ENCODE measurements at regions not wholly inside any gene's neighbourhood (a gene's known extent, or its start where the extent isn't known, plus 50 kb on each side); places are given as distances from the start of the nearest gene placed in this dataset.
"Not testable (repeated sequence)": the region's sequence is repeated elsewhere in the genome, so short reads cannot be mapped to it uniquely, and the experiment has no call there.

- no peaks in the 10 kb centered on the region for H3K9me3 ChIP-seq (ENCODE audit: insufficient read depth, low read length)
- H3K27ac ChIP-seq (ENCODE audit: low read depth, low read length) = no peak overlapping the region
- H4K20me1 ChIP-seq (ENCODE audit: low read depth, low read length) = no peaks in the 10 kb centered on the region
- H3K9me2 ChIP-seq (replicated peaks; ENCODE audit: insufficient read depth, low read length) = no peaks in the 10 kb centered on the region
- H3K79me2 ChIP-seq (ENCODE audit: insufficient read depth, low read length) = no peaks in the 10 kb centered on the region
- H3K4me3 ChIP-seq (ENCODE audit: insufficient read depth, low read length, poor library complexity, severe bottlenecking) = no peak overlapping the region
- no peak overlapping the region for H3K4me2 ChIP-seq (ENCODE audit: low read depth, low read length, poor library complexity, severe bottlenecking)
- no peaks in the 10 kb centered on the region for H3F3A ChIP-seq (ENCODE audit: insufficient read depth)
- TF ChIP-seq, protein P1, sequence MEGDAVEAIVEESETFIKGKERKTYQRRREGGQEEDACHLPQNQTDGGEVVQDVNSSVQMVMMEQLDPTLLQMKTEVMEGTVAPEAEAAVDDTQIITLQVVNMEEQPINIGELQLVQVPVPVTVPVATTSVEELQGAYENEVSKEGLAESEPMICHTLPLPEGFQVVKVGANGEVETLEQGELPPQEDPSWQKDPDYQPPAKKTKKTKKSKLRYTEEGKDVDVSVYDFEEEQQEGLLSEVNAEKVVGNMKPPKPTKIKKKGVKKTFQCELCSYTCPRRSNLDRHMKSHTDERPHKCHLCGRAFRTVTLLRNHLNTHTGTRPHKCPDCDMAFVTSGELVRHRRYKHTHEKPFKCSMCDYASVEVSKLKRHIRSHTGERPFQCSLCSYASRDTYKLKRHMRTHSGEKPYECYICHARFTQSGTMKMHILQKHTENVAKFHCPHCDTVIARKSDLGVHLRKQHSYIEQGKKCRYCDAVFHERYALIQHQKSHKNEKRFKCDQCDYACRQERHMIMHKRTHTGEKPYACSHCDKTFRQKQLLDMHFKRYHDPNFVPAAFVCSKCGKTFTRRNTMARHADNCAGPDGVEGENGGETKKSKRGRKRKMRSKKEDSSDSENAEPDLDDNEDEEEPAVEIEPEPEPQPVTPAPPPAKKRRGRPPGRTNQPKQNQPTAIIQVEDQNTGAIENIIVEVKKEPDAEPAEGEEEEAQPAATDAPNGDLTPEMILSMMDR (IDR thresholded peaks at IDR 0.05; ENCODE audit: insufficient read depth, low read length, poor library complexity, severe bottlenecking) = no peak
- no peak overlapping the region for H3K9ac ChIP-seq (ENCODE audit: low read length)
- no peaks in the 10 kb centered on the region for H3K36me3 ChIP-seq (ENCODE audit: low read length)
- no peak overlapping the region for H2AFZ ChIP-seq (ENCODE audit: low read depth, low read length, severe bottlenecking)
- H3K27me3 ChIP-seq (ENCODE audit: low read length) = no peaks in the 10 kb centered on the region
Observed at GRCh38 chr7:82599895-82600294, 156.3 kb upstream of the CACNA2D1 start.

GRCh38 chr7:82598958-82599357 lies 155.4 kb upstream of the CACNA2D1 start:
- no peak overlapping the region for H3K27ac ChIP-seq (ENCODE audit: low read depth, low read length)

GRCh38 chr7:82595795-82596194 lies 152.2 kb upstream of the CACNA2D1 start:
- not testable (repeated sequence) for H3K79me2 ChIP-seq (ENCODE audit: insufficient read depth, low read length); H2AFZ ChIP-seq (ENCODE audit: low read depth, low read length, severe bottlenecking); H3K9me2 ChIP-seq (replicated peaks; ENCODE audit: insufficient read depth, low read length); H3F3A ChIP-seq (ENCODE audit: insufficient read depth); H3K27me3 ChIP-seq (ENCODE audit: low read length); H3K4me2 ChIP-seq (ENCODE audit: low read depth, low read length, poor library complexity, severe bottlenecking); H3K9ac ChIP-seq (ENCODE audit: low read length); H3K4me3 ChIP-seq (ENCODE audit: insufficient read depth, low read length, poor library complexity, severe bottlenecking); H3K27ac ChIP-seq (ENCODE audit: low read depth, low read length); H4K20me1 ChIP-seq (ENCODE audit: low read depth, low read length); H3K9me3 ChIP-seq (ENCODE audit: insufficient read depth, low read length); H3K36me3 ChIP-seq (ENCODE audit: low read length)

More at GRCh38 chr7:82598958-82599357, 155.4 kb upstream of the CACNA2D1 start:
- no peak overlapping the region for H3K9ac ChIP-seq (ENCODE audit: low read length)
- no peak overlapping the region for H3K4me3 ChIP-seq (ENCODE audit: insufficient read depth, low read length, poor library complexity, severe bottlenecking)
- H3F3A ChIP-seq (ENCODE audit: insufficient read depth) = no peaks in the 10 kb centered on the region
- H3K9me2 ChIP-seq (replicated peaks; ENCODE audit: insufficient read depth, low read length) = no peaks in the 10 kb centered on the region
- TF ChIP-seq, protein P1 (IDR thresholded peaks at IDR 0.05; ENCODE audit: insufficient read depth, low read length, poor library complexity, severe bottlenecking) = no peak
- TF ChIP-seq EZH2phosphoT487 (conservative IDR thresholded peaks at IDR 0.05; ENCODE audit: low read length) = no peak
- no peak overlapping the region for H2AFZ ChIP-seq (ENCODE audit: low read depth, low read length, severe bottlenecking)
- H3K9me3 ChIP-seq (ENCODE audit: insufficient read depth, low read length) = no peaks in the 10 kb centered on the region
- H3K36me3 ChIP-seq (ENCODE audit: low read length) = no peaks in the 10 kb centered on the region
- H3K4me2 ChIP-seq (ENCODE audit: low read depth, low read length, poor library complexity, severe bottlenecking) = no peak overlapping the region
- H4K20me1 ChIP-seq (ENCODE audit: low read depth, low read length) = no peaks in the 10 kb centered on the region
- no peaks in the 10 kb centered on the region for H3K79me2 ChIP-seq (ENCODE audit: insufficient read depth, low read length)
- H3K27me3 ChIP-seq (ENCODE audit: low read length) = no peaks in the 10 kb centered on the region

DNA sequence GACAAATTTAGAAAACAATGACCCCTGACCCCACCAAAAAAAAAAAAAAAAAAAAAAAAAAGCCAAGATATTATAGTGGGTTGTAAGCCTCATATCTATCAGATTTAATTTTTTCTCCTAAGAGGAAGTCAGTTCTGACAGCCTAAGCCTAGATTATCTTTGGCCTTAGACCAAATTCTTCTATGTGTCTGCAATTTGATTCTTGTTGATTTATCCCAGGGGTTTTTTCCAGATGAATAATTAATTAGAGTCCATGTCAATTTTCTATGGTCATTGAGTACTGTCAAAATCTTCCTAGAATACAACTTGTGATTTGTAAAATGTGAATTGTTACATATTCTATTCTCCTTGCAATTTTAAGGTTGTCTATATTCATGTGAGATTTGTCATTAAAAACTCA lies 151.6 kb upstream of the CACNA2D1 start:
- Histone ChIP-seq H4K20me1 (ENCODE audit: low read depth, low read length) (no peaks in the 10 kb centered on the region), H3K9ac (ENCODE audit: low read length) (no peak overlapping the region), H3K27ac (ENCODE audit: low read depth, low read length) (no peak overlapping the region), H3K9me3 (ENCODE audit: insufficient read depth, low read length) (no peaks in the 10 kb centered on the region), H2AFZ (ENCODE audit: low read depth, low read length, severe bottlenecking) (no peak overlapping the region), H3K9me2 (replicated peaks; ENCODE audit: insufficient read depth, low read length) (no peaks in the 10 kb centered on the region), H3K27me3 (ENCODE audit: low read length) (no peaks in the 10 kb centered on the region), H3K79me2 (ENCODE audit: insufficient read depth, low read length) (no peaks in the 10 kb centered on the region), H3K4me2 (ENCODE audit: low read depth, low read length, poor library complexity, severe bottlenecking) (no peak overlapping the region), H3K36me3 (ENCODE audit: low read length) (no peaks in the 10 kb centered on the region), H3F3A (ENCODE audit: insufficient read depth) (no peaks in the 10 kb centered on the region), H3K4me3 (ENCODE audit: insufficient read depth, low read length, poor library complexity, severe bottlenecking) (no peak overlapping the region)
- TF ChIP-seq EZH2phosphoT487 (conservative IDR thresholded peaks at IDR 0.05; ENCODE audit: low read length) = no peak
